NCI-H1417 (cell line): ENCODE measurements at regions not wholly inside any gene's neighbourhood (a gene's known extent, or its start where the extent isn't known, plus 50 kb on each side); places are given as distances from the start of the nearest gene placed in this dataset.

Source experiments
- DNase-seq, 3 experiments: peaks; one replicate each; lab custom pipeline; 2025; lab: John Stamatoyannopoulos, UW

DNA sequence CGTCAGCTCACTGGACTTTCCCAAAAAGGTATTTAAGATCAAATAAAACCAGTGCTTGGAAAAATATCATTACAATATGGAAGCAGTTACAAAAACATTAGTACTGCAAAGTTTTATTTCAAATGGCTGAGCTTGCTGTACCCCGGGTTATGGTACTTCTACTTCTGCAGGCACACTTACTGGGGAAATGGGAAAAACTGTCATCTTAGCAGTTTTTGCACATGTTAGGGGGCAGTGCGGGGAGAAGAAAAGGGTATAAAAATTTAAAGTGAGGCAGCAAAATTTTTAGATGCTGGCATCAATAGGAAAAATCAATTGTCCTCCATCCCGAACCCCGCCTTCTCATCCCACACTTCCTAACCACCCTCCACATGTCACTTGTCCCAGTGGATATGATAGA, 133.4 kb downstream of the ATG4C start:
- no peak for DNase-seq

DNA sequence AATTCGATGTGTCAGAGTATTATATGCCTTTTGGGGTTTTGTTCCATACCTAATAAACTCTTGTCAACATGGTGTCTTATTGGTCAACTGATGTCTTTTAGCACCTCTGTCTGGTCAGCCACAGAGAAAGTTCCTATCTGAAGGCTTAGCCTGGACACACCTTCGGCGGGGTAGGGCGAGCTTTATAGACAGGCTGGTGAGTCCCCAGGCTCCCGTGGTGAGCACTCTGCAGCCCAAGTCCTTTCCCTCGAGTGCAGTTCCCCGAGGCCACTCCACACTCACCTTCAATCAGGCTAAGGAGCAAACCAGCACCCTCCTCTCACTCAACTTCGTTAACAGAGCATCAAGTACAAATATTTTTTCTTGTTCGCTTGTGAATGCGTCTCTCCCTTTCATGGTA, 133.9 kb downstream of the ATG4C start:
- DNase-seq, result no peak

GRCh38 chr1:62918700-62919099, 134.8 kb downstream of the ATG4C start:
- no peak for DNase-seq

- DNase-seq, result no peak
Observed at GRCh38 chr1:62922006-62922405, 138.1 kb downstream of the ATG4C start.

DNA sequence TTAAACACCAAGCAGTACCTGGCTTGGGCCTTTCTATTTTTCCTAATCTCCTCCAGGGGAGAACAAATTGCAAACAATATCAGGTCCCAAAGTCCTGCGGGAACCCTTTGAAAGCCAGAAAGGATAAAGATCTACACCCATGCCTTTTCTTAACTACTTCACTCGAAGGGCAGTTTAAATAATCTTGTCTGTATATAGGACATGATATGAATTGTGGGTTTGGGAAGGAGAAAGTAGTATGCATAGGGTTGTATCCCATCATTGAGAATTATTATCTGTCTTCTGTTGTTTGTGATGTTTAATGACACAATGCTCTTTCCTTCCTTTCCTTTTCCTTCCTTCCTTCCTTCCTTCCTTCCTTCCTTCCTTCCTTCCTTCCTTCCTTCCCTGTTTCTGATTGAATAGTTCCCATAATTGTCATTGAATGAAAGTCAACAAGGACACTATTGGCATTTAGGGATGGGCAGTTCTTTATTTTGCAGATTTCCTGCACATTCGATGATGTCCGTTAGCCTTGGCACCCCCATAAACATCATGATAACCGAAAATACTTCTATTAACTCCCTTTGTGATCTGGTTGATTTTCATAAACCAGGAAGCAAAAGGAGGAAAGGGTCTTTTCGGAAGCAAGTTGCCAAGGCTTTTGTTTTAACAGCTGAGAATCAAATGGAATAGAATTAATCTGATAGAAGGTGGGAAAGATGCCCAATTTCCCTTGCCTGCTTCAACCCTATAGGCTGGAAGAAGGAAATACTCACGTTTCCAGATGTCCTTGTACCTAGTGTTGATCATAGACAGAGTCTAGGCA, 141.3 kb downstream of the ATG4C start:
- DNase-seq, result no peak

DNA sequence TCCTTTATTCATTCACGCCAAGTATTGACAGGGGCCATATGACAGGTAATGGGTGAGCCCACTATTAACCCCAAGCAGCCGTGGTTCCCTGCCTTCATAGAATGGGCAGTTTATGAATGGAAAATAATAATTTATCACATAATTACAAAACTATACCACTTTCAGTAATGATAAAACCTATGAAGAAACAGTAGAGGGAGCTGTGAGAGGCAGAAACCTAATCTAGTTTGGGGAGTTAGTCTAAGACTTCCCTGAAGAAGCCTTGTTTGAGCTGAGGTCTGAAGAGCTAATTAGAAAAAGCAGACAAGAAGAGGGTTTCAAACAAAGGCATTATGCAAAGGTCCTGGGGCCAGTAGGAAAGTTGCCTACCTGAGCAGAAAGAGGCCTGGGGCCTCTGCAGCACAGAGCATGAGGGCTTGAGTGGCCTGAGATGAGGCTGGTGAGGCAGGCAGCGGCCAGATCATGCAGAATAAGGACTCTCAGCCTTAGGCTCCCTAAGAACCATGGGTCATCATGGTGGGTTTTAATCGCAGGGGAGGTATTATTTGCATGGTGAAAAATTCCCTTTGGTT, 142.8 kb downstream of the ATG4C start:
- DNase-seq, result no peak

GRCh38 chr1:62928885-62929284, 145.0 kb downstream of the ATG4C start:
- DNase-seq, result peak in 1 of 3 experiments; percentile 70

GRCh38 chr1:62937634-62938296, 153.8 kb downstream of the ATG4C start:
- DNase-seq, result no peak

DNA sequence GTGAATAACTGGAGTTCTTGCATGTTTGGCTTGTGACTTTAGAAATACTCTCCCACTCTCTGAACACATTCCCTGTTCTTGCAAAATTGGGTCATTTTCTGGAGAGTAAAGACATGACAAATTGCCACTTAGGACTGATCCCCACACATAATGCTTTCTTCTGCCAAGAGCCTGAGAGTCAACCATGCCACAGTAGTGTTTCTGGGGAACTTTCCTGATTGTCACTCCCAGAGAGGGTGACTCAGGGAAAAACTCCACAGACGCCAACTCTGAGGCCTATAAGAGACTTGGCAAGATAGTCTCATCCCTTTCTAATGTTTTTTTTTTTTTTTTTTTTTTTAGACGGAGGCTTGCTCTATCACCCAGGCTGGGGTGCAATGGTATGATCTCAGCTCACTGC, 157.8 kb downstream of the ATG4C start:
- DNase-seq, result no peak

DNA sequence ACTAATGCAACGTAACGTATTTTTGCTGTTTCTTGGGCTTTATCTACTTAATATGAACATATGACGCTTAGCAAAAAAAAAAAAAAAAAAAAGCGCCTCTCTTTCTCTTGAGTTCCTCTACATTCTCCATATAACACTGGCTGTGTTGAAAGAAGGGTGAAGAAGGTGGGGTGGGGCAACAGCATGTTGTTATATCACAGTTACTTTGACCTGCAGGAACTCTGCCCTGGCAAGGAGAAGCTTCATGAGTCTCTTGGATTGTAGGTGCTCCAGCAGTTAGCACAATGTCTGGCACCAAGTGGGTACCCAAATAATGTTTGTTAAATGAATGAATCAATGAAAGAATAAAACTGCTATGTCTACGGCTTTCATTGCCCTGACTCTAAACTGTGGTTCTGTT, 162.6 kb downstream of the ATG4C start:
- DNase-seq, result no peak

GRCh38 chr1:62951428-62951827, 167.5 kb downstream of the ATG4C start:
- DNase-seq, result peak in 2 of 3 experiments; percentile 23 to 37

DNA sequence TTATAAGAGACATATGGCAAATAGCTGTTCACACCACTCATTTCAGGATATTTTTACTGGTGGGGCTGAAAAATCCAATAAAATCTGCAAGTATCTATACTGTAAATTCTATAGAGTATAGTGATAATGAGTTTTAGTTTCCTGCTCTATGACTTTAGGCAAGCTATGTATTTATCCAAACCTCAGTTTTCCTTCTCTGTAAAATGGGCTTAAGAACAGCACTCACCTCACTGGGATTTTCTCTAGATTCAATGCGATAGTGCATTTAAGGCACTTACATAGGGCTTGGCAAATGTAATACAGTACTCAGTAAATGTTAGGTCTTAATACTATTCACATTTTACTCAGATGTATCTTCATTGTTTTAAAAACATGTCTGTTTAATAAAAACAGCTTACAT, 168.7 kb downstream of the ATG4C start:
- DNase-seq, result no peak

- no peak for DNase-seq
Observed at GRCh38 chr1:62953633-62954032, 169.7 kb downstream of the ATG4C start.

DNA sequence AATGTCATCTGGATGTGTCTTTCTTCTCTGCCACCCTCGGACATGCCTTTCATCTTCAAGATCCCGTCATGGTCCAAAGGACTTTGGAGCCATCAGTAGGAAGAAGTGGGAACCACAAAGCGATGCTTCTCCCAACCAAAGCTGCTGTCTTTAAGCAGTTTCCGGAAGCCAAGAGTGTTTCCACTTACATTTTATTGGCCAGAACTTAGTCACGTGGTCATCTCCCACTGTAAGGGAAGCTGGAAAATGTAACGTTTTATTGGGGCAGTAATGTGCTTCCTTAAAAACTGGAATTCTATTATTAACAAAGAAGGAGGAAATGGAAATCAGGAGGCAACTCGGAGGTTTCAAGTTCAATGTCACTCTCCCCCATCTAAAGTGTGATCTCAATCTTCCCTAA, 170.8 kb downstream of the ATG4C start:
- DNase-seq, result peak in 1 of 3 experiments; percentile 79

DNA sequence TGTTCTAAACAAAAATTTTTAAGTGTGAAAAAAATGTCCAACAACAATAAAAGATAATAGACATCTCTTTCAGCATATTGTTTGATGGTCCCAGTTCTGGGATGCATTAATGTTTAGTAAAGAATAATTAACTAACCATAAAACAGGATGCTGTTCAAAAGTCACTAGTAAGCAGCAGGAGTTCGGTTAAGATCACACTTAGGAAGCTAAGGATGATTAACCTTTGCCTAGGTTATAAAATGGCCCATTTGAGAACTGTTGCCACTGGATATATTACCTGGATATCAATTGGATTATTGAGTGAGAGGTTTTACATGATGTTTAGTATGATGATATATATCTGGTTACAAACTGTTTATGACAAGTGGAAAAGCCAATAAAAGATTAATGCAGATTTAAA, 171.7 kb downstream of the ATG4C start:
- DNase-seq, result no peak

DNA sequence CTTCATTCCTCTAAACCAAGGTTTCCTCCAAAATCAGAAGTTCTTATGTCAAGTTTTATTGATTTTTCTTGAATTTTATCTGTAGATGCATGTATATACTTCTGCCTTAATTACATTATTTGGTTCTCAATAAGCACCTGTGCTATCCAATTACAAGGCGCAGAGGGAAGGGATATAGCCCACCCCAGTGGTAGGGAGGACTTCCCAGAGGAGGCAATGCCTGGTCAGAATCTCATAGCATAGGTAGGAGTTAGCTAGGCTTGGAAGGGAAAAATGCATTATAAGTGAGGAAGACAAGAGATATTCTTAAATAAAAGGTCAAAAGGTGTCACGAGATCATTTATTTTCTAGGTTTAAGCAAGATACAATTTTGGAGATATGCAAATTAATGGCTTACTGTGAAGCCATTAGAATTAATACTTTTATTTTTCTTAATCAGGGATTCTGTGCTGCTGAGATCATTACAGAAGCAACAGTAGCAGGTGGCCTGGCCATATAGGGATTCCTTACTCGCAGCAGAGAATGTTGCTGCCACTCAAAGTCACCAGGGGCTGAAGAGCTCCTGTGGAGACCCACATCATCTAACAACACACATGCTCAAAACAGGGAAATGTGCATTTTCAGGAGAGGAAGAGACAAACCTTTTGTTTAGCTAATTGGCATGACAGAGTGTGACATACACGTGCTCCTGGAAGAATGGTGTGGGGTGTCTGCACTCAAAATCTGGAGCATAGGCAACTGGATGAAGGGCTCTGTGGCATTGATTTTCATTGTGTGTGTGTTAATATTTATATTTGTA, 178.3 kb downstream of the ATG4C start:
- DNase-seq, result peak; percentile 24 to 75 (median 29)

DNA sequence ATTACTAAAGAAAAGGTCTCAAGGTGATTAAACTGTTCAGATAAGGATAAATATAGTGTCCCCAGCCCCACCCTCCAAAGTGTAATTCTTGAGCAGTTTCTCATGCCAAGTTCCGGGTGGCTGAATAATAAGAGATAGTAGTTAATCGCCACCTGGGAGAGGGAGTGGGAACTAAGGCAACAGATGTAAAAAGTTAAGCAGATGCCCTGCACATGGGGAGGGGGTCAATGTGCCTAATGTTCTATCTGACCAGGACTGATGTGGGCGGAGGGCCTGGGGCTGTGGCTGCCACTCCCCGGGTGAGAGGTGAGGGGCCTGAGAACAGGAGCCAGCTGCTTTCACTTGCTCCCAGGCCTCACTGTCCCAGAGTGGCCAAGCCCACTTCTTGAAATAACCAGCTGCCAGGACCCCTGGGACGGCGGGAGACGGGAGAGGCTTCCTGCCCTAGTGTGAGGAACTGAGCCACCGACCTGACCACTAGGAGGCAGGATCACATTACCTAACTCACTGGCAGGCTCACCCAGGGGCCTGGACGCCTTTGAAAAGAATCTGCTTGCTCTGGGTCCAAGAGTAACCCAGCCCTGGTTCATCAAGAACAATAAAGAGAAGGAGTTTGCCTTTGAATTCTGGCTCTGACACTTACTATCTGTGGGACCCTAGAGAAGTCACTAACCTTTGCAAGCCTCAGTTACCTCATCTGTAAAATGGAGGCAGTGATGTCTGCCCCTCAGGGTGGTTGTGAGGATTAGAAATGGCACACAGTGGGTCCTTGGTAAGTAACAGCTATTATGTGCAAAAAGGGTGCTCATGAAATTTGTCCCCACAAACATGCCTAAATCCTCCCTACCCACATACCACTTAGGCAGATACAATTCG, 179.2 kb downstream of the ATG4C start:
- peak; percentile 42 to 75 (median 66) for DNase-seq

GRCh38 chr1:62964141-62964540, 180.2 kb downstream of the ATG4C start:
- DNase-seq, result no peak

DNA sequence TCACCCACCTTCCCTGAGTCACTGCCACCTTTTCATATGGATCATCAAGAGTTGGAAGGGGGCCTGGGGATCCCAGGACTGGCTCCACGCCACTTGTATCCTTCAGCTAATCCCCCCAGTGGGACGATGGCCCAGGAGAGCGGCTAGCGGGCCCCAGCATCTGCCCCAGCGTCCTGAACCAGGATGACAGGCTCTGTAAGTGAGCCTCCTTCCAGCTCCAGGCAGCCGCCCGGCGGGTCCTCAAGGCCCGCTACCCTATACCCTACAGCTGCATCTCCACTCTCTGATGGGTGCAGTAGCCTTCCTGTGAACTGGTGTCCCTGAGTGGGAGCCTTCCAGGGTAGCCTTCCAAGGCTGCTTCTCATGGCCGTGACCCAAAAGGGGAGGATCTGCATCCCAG, 183.1 kb downstream of the ATG4C start:
- DNase-seq, result no peak

DNA sequence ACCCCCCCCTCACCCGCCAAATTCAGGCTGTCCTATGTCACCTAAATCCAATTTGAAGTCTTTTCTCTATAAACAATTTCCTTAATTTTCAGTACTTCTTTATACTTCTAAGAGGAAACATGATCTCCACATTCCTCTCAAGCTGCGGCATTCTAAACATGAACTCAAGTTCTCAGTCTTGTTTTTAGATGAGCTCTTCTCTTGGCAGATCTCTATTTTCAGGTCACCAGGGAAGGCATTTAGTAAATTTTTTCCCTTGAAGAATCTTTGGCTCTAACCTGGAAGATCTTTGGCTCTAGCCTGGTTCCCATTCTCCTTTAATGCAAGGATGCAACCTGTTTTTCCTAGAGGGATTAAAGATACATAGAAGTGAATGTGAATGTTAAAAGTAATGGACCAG, 193.4 kb downstream of the ATG4C start:
- no peak for DNase-seq

- DNase-seq, result no peak
Observed at GRCh38 chr1:62978741-62979140, 194.8 kb downstream of the ATG4C start.
